Thoracic aorta (tissue), 2 donors: ENCODE measurements at regions not wholly inside any gene's neighbourhood (a gene's known extent, or its start where the extent isn't known, plus 50 kb on each side); places are given as distances from the start of the nearest gene placed in this dataset.

Experiments used
- ATAC-seq: fragments of 150-250 bp; one replicate; pipeline ENCODE4 v1.8.0; 2017; ENCODE audit warnings: low read depth; ENCODE audit not compliant: insufficient number of reproducible peaks, low FRiP score
- DNase-seq: peaks from one replicate; pipeline ENCODE4 v3.0.0-alpha.2; 2020; ENCODE audit warnings: low spot score
- H3K27ac ChIP-seq, 2 donors: fragments of 200-600 bp; sonication (generic); 1 replicate in 1 of 2; 2 replicates in 1 of 2; pipeline ENCODE4 v1.5.1; 2016; ENCODE audit warnings: mild to moderate bottlenecking in 2 of 2, moderate library complexity in 2 of 2
- H3K27me3 ChIP-seq: fragments of 200-600 bp; sonication (generic); replicated peaks from 2 replicates; pipeline ENCODE4 v1.6.0; 2016; ENCODE audit warnings: mild to moderate bottlenecking; ENCODE audit not compliant: insufficient read depth
- H3K36me3 ChIP-seq: fragments of 200-600 bp; sonication (generic); one replicate; pipeline ENCODE4 v1.5.1; 2016
- H3K4me1 ChIP-seq, 2 donors: fragments of 200-600 bp; sonication (generic); 1 replicate in 1 of 2; 2 replicates in 1 of 2; pipeline versions ENCODE4 v1.5.1 to v1.6.0; 2016; ENCODE audit warnings: low read depth in 2 of 2, mild to moderate bottlenecking in 1 of 2; ENCODE audit not compliant: control insufficient read depth in 1 of 2
- H3K4me3 ChIP-seq: fragments of 200-600 bp; sonication (generic); 2 replicates; pipeline ENCODE4 v1.5.1; 2016; ENCODE audit warnings: mild to moderate bottlenecking
- H3K9me3 ChIP-seq: fragments of 200-600 bp; sonication (generic); 2 replicates; pipeline ENCODE4 v1.5.1; 2016
- CTCF ChIP-seq: fragments of 200-600 bp; sonication (generic); IDR thresholded peaks from one replicate; pipeline ENCODE4 v1.5.1; 2019; ENCODE audit warnings: antibody characterized with exemption

DNA sequence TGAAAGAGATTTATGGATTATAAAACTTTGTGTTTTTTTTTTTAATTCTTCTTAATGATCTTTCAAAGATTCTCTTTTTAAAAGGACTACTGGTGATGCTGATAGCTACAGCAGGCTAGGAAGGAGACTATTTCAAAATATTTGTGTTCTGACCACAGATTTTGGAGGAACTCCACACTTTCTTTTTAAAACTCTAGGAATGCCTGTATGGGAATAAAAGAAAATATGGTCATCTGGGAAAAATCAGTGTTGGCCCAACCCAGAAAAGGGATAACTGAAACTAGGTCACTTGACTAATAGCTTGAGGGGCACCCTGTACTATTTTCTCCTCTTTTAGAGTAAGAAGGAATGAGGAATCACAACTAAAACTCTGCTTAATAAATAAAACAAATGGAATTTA lies 97.6 kb upstream of the ADAMTS19 start:
- peak overlapping the region in 1 of 2 donors; percentile 26 for H3K27ac ChIP-seq
- peaks cover 6 to 20% of the 10 kb centered on the region in 2 donors for H3K4me1 ChIP-seq
- DNase-seq = no peak
- no peaks in the 10 kb centered on the region for H3K9me3 ChIP-seq
- H3K27me3 ChIP-seq = no peaks in the 10 kb centered on the region
- ATAC-seq = no peak
- no peaks in the 10 kb centered on the region for H3K36me3 ChIP-seq
- H3K4me3 ChIP-seq = peak overlapping the region; percentile 29
- TF ChIP-seq CTCF = no peak

DNA sequence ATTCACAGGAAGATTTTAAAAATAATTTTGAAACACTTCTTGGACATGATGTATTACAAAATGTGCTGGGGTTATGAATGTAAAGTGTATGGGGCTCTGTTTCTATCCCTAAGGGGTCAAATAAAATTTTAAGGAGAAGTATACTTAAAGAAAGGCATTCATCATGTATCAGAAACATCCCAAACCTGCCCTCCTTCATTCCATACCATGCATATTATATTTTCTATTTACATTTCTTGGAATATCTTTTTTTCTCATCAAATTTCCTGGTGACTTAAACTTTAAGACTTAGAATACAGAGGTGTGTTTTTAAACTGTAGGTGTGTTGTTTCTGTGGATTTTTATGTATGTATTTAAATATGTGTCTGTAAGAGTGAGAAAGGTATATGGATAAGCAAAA lies 96.1 kb upstream of the ADAMTS19 start:
- H3K4me1 ChIP-seq = peaks cover 6 to 20% of the 10 kb centered on the region in 2 donors
- H3K27ac ChIP-seq = no peak overlapping the region
- no peak for TF ChIP-seq CTCF
- DNase-seq (no peak), ATAC-seq (no peak)
- no peak overlapping the region for H3K4me3 ChIP-seq
- H3K9me3 ChIP-seq = no peaks in the 10 kb centered on the region
- no peaks in the 10 kb centered on the region for H3K27me3 ChIP-seq
- H3K36me3 ChIP-seq = no peaks in the 10 kb centered on the region

DNA sequence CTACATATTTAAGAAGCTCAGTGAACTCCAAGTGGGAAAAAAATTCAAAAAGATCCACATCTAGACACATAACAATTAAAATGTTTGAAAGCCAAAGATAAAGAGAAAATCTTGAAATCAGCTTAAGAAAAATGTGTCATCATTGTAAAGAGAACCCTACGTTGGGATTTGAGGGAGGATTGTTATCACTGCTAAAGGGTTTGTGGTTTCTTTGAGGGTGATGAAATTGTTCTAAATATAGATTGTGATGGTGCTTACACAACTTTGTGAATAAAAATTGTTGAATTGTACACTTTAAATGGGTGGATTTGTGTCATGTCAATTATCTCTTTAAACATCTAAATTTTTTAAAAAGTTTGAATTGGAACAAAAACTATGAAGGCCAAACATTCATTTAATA lies 92.2 kb upstream of the ADAMTS19 start:
- TF ChIP-seq CTCF = no peak
- no peak overlapping the region for H3K4me3 ChIP-seq
- ATAC-seq (no peak), DNase-seq (no peak)
- H3K27me3 ChIP-seq = no peaks in the 10 kb centered on the region
- H3K9me3 ChIP-seq = no peaks in the 10 kb centered on the region
- H3K27ac ChIP-seq = no peak overlapping the region
- no peaks in the 10 kb centered on the region for H3K36me3 ChIP-seq
- H3K4me1 ChIP-seq = peaks cover 0 to 3% of the 10 kb centered on the region in 2 donors

GRCh38 chr5:129372025-129372424 lies 88.1 kb upstream of the ADAMTS19 start:
- ATAC-seq (no peak), DNase-seq (no peak)
- Histone ChIP-seq H3K4me3 (no peak overlapping the region), H3K27me3 (no peaks in the 10 kb centered on the region), H3K9me3 (no peaks in the 10 kb centered on the region), H3K27ac (no peak overlapping the region), H3K36me3 (no peaks in the 10 kb centered on the region), H3K4me1 (no peaks in the 10 kb centered on the region)
- no peak for TF ChIP-seq CTCF

- no peak for ATAC-seq
- no peak for TF ChIP-seq CTCF
- no peaks in the 10 kb centered on the region for H3K9me3 ChIP-seq
- H3K27me3 ChIP-seq = no peaks in the 10 kb centered on the region
- no peaks in the 10 kb centered on the region for H3K36me3 ChIP-seq
- no peaks in the 10 kb centered on the region for H3K4me1 ChIP-seq
- DNase-seq = no peak
- H3K27ac ChIP-seq = no peak overlapping the region
- H3K4me3 ChIP-seq = no peak overlapping the region
These were observed 82.6 kb upstream of the ADAMTS19 start for GRCh38 chr5:129377504-129377903.
